GOT3 (cell line): ENCODE measurements at regions not wholly inside any gene's neighbourhood (a gene's known extent, or its start where the extent isn't known, plus 50 kb on each side); places are given as distances from the start of the nearest gene placed in this dataset.

Experiments used
- DNase-seq: peaks from one replicate; lab custom pipeline; 2025; ENCODE audit warnings: mixed read lengths; lab: John Stamatoyannopoulos, UW

DNA sequence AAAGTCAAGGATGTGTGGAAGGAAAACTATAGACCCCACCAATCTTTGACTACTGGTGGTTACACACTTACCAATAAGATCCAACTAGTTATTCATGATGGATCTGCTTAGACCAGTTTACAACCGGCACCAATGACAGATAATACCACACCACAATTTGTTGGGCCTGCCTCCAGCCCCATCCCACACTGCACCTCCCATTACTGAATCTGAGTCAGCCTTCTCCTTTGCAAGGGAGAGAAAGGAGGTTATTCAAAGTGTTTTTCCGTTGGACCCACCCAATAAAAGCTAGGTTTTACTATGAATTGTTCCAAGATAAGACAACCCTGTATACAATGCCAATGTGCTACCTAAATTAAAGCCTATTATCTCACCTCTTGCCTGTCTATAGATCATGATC lies 453.5 kb downstream of the MTRR start:
- no peak for DNase-seq

DNA sequence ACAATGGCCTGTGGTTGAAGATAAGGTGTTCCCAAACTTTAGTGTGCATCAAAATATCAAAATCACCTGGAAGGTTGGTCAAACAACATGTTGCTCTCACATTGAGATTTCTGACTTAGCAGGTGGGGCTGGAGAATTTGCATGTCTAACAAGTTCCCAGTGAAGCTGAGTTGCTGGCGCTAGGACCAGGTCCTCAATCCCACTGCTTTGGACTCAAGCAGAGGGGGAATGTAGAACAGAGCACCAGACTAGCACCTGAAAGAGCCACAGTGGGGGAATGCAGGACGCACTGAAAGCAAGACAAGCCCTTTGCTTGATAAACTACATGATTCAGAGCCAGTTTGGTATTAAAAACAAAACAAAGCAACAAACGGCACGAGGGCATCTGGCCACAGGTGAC lies 458.1 kb downstream of the MTRR start:
- DNase-seq: no peak

DNA sequence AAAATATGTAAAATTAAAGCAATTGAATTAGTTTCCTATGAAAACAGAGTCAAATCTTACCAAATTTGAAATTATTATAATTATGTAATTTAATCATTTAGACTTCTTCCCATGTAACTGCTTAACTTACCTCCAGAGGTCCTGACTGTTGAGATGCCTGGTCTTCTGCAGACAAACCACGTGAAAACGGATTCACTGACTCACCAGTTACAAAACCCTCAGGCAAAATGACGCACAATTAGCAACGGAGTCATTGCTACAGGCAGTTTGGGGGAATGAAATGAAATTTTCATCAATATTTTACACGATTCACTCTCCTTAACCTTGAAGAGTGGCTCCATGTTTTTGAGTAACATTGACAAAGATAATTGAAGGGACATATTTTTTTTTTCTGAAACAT lies 460.8 kb downstream of the MTRR start:
- DNase-seq: no peak

DNA sequence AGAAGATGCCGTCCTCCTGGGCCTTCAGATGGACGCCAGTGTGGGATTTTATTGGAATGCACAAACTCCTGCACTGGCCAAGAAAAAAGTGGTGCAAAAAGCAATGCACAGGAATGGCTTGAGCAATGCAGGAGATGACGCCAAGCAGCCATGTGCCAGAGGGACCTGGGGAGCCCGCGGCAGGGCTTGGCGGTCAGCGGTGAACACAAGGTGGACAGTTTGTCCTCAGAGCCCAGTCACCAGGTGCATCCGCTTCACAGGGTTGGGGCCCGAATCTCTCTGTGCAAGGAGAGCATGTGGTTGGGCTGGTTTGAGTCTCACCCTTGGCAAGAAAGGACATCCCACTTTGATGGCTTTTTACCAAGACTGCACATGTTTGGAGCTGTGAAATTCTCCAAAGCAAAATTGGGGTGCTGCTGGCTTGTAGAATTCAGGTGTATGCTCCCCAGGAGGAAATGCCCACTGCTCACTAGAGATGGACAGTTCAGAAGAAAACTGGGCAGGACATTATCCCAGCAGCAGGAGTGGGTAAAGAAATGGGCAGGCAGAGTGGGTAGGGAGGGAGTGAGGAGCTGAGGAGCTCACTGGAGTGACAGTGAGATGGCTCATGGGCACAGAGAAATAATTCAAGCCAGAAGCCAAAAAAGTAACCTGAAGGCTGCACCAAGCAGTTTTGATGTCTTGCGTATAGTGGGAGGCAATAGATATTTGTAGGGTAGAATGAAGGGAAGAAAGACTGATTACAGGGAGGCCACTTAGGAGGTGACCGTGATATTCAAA lies 463.9 kb downstream of the MTRR start:
- no peak for DNase-seq

DNA sequence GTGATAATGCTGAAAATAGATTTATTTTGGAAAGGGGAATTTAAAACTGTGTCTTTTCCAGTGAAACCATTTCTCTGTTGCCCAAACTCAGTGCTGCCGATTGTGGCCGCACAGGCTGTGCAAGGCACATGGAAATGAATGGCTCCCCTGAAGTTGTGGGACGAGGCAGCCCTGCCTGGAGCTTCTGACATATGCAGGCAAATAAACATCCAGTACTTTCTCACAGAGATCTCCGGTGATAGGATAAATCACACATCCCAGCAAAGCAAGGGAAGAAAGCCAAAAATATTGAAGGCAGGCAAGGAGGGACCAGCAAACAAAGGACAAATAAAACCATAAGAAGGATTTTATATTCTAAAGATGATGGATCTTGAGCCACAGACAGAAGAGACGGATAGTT lies 464.5 kb downstream of the MTRR start:
- DNase-seq: no peak

DNA sequence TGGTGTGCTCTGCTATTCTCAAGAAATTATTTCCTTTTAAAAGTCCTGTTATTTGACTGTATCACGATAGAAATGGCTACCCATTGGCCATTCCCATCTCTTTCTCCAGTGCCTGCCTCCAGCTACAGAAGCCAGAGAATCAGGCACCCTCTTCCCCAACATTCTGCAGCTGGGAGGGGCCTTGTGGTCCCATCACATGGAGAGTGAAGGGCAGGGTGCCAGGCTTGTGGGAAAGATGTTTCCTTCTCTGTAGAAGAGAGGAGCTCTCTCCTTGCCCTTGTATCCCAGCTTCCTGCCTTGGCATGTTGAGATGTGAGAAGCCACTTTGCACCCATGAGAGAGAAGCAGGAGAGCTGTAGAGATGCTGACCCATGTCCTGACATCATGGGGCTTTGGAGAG lies 465.0 kb downstream of the MTRR start:
- no peak for DNase-seq

DNA sequence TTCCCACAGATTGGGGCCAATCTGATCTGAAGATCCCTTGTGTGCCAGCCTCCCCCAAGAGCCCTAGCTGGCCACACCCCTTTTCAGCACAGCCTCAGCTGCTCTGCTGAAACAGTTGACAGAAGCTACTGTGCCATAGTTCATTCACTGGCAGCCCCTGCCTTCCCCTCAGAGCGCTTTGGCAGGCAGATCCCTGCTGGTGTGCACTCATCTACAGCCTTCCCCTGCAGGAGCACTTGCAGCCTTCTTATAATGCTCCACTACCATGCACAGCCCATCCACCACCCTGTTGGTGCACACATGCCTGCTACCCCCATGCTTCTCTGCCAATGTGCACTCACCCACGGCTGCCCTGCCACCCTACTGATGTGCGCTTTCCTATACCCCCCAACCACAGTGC lies 471.3 kb downstream of the MTRR start:
- DNase-seq: no peak

DNA sequence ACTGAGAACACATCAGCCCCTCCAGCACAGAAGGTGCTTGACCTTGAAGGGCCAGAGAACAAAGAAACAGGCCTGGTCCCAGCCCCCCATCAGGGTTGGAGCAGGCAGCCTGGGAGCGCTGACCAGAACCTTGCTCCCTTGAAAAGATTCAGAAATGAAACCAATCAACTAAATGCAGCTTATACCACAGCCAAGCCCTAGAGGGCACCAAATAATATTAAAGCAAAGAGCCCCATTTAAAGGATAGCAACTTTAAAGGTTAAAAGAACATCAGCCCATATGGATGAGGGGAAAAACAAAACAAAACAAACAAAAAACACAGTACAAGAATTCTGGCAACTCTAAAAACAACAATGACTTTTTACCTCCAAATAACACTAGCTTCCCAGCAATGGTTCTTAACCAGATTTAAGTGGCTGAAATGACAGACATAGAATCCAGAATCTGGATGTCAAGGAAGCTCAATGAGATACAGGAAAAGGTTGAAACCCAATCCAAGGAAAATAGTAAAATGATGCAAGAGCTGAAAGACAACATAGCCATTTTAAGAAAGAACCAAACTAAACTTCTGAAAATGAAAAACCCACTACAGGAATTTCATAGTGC lies 471.9 kb downstream of the MTRR start:
- no peak for DNase-seq

DNA sequence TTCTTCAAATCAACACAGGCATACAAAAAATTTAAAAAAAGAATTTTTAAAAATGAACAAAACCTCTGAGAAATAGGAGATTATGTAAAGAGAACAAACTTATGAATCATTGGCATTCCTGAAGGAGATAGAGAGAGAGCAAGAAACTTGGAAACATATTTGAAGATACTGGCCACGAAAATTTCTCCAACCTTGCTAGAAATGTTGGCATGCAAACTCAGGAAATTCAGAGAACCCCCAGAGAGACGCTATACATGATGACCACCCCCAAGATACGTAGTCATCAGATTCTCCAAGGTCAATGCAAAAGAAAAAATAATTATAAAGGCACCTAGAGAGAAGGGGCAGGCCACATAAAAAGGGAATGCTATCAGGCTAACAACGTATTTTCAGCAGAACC lies 472.5 kb downstream of the MTRR start:
- DNase-seq: no peak

DNA sequence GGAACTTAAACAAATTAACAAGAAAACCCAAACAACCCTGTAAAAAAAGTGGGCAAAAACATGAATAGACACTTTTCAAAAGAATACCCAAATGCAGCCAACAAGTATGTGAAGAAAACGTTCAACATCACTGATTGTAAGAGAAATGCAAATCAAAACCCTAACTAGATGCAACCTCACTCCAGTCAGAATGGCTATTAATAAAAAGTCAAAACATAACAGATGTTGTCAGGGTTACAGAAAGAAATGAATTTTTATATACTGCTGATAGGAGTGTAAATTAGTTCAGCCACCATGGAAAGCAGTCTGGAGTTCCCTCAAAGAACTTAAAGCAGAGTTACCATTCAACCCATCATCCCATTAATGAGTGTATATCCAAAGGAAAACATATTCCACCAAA lies 479.0 kb downstream of the MTRR start:
- no peak for DNase-seq

DNA sequence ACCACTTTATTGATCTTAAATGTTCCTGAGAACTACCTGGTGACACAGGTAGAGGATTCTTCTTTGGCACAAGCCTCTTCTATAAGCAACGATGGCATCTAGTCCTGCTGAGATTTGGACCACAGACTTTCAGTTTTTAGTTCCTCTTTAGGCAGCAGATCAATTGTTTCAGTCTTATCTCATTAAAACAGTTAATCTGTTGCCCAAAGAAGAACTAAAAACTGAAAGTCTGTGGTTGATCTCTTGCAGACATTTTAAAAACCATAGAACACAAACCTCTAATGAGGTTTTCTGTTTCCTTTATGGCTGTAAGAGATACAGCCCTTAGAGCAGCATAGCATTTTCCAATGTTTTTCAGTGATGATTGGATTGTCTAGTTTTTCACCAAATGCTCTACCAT lies 480.9 kb downstream of the MTRR start:
- DNase-seq: no peak

DNA sequence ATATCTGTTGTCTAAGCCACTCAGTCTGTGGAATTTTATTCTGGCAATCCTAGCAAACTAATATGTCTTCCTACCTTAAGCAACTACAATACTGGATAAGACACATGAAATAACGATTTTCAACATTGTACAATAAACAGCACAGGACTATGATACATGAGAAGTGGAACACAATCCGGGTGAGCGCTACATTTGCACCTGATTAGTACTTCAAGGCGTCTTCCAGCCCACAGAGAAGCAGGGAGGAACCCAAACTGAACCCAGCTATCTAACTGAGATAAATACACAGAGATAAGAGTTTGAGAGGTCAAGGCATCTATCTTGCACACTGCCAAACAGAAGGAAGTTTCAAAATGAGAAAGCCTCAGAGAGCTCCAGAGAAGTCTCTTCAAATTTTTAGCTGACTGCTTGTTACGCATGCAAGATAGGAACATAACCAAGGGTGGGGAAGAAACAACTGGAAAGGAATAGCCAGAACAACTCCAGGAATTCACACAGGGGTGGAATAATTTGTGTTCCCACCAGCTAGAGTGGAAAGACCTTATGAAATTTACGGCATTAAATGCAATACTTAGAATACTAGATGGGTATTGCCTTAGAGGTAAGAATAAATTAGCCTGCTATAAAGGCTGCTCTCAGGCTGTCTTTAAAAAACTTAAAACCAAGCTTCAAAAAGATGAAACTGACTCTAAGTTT lies 481.8 kb downstream of the MTRR start:
- DNase-seq: no peak

DNA sequence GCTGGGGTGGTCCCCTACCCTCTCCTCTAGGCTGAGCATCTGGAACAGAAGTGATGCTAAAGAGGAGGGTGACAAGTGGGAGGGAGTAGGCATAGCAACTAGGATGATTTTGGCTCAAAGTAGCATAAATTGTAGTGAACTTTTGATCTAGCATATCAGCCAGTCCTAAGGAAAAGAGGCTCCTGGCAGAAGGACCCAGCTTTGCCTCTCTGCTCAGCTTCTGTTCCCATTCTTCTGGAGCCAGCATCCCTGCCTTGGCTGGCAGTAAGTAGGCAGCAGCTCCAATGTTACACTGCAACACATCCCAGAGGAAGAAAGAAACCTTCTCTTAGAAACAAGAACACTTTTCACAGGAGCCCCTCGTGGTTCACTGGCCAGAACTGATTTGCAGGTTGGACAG lies 487.0 kb downstream of the MTRR start:
- no peak for DNase-seq

DNA sequence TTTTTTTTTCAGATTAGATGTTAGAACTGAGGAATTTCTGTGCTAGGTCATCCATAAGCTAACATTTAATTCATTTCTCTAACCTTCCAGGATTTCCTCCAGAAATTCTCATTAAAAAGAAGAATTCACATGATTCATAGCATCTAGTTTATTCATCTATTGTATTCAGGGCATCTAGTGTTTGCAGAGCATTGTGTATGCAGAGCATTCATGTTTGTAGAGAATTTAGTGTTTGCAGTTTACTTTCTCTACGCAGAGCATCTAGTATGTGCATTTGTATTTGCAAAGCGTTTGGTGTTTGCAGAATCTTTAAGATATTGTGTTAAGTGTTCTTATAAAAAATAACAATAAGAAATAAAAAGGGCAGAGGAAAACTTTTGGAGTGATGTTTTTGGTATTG lies 491.1 kb downstream of the MTRR start:
- no peak for DNase-seq

DNA sequence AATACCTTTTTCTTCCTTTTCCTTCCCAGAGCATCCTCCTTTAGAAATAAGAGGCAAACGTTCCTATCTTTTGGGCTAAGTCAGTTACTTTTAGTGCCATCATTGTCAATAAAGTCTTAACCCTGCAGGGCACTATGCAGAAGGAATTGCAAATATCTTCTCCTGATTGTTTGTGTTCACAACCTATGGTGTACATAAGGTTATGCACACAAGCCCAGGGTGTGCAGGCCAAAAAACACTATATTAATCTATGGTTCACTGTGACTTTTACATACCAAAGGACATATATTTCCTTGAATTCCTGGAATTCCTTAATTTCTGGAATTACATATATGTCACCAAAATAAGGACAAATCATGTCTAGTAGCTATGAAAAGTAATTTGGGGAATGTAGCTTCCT lies 493.5 kb downstream of the MTRR start:
- no peak for DNase-seq

DNA sequence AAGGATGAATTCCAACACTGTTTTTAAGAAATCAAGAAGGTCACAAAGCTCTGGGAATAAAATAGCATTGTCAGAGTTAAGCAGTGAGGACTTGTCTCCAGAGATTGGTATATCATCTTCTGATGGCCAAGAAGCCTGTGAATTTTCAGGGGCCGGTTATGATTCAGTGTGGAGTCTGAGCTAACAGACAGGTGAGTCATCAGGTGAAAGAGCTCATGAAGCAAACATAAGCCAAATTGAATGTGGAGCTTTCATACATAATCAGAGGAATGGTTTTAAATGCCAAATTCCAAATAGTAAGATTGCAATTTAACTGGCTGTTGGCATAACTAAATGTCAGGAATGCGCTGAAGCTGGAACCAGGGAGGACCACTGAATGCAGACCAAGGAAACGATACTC lies 494.2 kb downstream of the MTRR start:
- DNase-seq: no peak

DNA sequence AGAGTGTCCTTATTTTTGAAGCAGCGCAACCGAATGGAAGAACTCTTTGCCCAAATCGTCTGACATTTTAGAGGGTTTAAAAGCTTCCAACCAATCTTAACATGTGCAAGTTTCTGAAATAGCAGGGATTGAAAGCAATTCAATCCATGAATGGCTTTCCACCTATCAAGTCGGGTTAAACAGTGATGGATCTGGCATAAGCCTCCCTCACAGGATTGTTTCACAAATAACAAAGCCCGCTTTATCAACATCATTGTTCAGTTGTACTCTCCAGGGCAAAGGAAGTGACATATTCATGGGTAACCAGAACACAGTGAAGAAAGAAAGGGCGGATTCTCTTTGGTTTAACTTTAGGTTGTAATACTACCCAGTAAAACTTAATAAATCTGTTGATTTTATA lies 497.3 kb downstream of the MTRR start:
- no peak for DNase-seq

DNA sequence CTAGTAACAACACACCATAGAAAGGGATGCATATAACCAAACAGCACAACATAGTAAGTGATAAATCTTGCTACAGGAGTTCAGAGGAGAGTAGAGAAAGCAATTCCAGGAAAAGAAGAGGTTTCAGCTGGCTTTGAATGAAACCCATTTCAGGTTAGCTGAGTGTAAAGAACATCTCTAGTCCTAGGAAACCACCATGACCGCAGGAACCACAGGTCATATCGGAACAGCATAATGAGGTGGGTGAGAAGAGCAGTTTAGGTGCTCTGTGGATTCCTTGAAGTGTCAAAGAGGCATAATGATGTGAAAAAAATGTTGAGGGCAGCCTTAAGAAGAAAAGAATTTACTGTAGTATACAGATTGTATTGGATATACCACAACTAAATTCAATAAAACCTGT lies 507.5 kb downstream of the MTRR start:
- no peak for DNase-seq

DNA sequence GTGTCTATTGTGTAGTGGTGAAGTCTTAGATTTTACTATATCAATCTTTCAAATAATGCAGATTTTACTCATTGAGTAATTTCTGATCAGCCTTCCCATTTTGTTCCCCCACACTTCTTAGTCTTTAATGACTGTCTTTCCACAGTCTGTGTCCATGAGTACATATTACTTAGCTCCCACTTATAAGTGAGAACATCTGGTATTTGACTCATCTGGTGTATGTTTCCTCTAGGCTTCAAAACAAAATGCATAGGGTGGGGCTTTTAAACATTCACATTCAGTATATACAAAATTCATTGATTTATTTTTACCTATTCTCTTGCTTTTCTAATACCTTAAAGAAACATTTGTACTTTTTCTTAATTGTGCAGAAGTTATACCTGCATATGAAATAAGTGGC lies 513.0 kb downstream of the MTRR start:
- DNase-seq: no peak

DNA sequence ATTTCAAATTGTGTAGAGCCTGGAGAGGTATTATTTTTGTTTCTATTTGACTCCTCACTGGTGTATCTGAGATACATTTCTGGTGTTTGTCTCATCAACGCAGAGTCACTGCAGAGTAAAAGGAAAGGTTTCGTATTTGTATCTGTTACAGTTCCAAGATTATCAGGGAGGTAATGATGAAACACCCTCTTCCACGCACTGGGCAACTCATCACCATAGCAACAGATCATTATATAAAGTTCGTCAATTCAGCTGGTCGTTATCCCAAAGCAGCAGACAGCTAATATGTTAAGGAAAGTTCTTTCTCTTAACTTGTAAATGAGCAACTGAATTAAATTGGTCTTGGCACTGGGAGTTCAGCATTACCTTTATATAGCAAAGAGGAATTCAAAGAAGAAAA lies 513.5 kb downstream of the MTRR start:
- DNase-seq: no peak

DNA sequence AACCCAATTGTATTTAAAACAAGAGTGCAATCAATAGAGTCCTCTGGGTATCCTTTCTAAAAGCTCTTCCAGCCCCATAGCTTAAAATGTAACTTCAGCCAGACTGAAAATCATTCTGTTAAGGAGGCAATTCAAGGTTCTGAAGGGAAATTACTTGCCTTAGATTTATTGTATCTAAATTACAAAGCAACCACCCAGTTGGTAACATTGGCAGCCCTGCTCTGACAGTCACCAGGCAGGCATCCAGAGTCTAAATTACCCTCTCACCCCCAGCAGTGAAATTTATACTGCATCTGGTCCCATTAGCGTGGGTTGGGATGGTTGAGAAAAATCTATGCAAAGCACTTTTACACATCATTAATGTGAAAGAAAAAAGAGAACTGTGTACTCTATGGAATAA lies 514.7 kb downstream of the MTRR start:
- no peak for DNase-seq

DNA sequence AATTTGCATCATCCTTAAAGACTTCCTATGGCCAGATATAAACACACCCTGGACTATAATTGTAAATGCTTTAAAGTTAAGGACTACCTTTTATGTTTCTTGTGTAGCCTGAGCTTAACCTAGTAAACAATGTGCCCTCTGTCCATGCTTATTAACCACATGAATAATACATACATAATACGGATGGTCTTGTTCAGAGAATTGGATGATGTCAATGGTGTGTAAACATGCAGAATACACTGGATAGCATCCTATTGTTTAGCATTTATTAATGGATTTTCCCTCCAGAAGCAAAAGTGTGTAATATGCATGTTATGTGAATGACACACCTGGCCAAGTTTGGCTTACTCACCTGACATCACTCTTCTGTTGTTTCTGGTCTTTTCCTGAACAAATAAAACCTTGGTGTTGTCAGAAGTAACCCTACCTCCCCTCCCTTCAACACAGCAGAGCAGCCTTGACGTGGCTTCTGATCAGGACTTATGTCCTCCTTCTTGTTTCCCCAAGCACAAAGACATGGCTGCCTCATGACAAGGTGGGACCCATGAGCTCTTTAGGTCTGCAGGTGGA lies 517.9 kb downstream of the MTRR start:
- DNase-seq: no peak

DNA sequence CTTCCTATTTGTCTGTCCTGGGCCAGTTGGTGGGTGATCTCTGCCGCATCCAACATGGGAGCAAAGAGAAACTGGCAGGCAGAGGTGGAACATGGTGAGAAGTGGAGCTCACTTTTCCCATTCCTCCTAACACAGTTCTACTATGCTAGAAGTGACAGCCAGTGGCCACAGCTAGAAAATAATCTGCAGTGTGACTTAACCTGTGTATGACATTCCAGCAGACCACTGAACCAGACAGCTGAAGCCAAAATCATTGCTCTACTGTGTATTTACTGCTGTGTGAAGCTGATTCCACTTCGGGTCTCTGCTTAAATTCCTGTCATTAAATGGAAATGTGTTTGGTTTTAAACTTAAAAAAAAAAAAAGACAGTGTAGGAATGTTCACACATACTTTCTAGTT lies 523.0 kb downstream of the MTRR start:
- DNase-seq: no peak
